ENCODE measurements at regions not wholly inside any gene's neighbourhood (a gene's known extent, or its start where the extent isn't known, plus 50 kb on each side); places are given as distances from the start of the nearest gene placed in this dataset.

DNA sequence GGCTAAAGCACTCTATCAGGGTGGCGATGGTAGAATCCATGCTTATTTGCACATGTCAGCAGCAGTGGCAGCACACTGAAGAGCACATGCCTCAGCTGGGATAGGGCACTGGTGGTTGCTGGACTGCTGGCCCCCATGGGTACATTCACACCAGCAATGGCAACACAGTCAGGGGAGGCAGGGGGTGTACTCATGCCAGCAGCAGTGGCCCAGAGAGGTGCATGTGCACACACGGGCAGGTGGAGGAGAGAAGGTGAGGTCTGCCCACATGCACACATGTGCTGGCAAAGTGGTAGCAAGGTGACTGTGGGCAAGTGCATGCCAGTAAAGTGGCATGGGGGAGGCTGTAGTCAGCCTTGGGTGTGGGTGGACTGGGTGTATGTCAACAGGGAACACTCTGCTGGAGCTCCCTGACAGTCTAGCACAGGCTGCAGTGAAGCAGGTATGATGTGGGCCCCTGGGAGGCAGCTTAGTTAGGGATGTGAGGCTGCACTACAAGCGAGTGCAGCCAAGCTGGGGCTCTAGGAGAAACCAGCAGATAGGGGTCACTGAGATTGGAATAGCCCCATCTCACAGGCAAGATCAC, 53.9 kb upstream of the NPAP1 start:
- intact Hi-C loops (cut with DNase I) = no loop called here
- H3K27ac ChIP-seq (ENCODE audit: low read depth in 2 of 2, low read length in 2 of 2) = no peak overlapping the region
- FAIRE-seq (no peak), DNase-seq (peak in 1 of 5 donors; percentile 48)
- H3K9me3 ChIP-seq (ENCODE audit: control insufficient read depth in 2 of 3, insufficient read depth in 1 of 3, low read length in 3 of 3) = no peaks in the 10 kb centered on the region
- no peaks in the 10 kb centered on the region for H3K4me1 ChIP-seq (ENCODE audit: control insufficient read depth in 2 of 3, insufficient read depth in 2 of 3, low read depth in 1 of 3, low read length in 3 of 3)
- TF ChIP-seq, protein P1, sequence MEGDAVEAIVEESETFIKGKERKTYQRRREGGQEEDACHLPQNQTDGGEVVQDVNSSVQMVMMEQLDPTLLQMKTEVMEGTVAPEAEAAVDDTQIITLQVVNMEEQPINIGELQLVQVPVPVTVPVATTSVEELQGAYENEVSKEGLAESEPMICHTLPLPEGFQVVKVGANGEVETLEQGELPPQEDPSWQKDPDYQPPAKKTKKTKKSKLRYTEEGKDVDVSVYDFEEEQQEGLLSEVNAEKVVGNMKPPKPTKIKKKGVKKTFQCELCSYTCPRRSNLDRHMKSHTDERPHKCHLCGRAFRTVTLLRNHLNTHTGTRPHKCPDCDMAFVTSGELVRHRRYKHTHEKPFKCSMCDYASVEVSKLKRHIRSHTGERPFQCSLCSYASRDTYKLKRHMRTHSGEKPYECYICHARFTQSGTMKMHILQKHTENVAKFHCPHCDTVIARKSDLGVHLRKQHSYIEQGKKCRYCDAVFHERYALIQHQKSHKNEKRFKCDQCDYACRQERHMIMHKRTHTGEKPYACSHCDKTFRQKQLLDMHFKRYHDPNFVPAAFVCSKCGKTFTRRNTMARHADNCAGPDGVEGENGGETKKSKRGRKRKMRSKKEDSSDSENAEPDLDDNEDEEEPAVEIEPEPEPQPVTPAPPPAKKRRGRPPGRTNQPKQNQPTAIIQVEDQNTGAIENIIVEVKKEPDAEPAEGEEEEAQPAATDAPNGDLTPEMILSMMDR (IDR thresholded peaks at IDR 0.05; ENCODE audit: borderline replicate concordance, extremely low read depth, insufficient read depth) = no peak
- no peak overlapping the region for H3K4me3 ChIP-seq (ENCODE audit: low read length in 3 of 3)
- H3K36me3 ChIP-seq (ENCODE audit: control insufficient read depth in 2 of 3, insufficient read depth in 3 of 3, low read length in 3 of 3) = no peaks in the 10 kb centered on the region
- no peak overlapping the region for H3K9ac ChIP-seq (ENCODE audit: low read length in 3 of 3)
- no peaks in the 10 kb centered on the region for H3K27me3 ChIP-seq (ENCODE audit: control insufficient read depth, insufficient read depth, low read length)

Measured in kidney (tissue), 13 donors.